NCI-H526 treated with DMSO at 0.1 percent for 48 hours (cell line): ENCODE measurements at regions not wholly inside any gene's neighbourhood (a gene's known extent, or its start where the extent isn't known, plus 50 kb on each side); places are given as distances from the start of the nearest gene placed in this dataset.
"Not testable (repeated sequence)": the region's sequence is repeated elsewhere in the genome, so short reads cannot be mapped to it uniquely, and the experiment has no call there.

ENCODE experiments used
- DNase-seq: peaks from one replicate; lab custom pipeline; 2025; lab: John Stamatoyannopoulos, UW

GRCh38 chr5:10921160-10921559, 160.1 kb upstream of the DAP start:
- DNase-seq = no peak

- no peak for DNase-seq
Measured at GRCh38 chr5:10920400-10920799, 159.4 kb upstream of the DAP start.

GRCh38 chr5:10914741-10915480, 153.9 kb upstream of the DAP start:
- no peak for DNase-seq

GRCh38 chr5:10913841-10914240, 152.8 kb upstream of the DAP start:
- DNase-seq = no peak

GRCh38 chr5:10913181-10913810, 152.3 kb upstream of the DAP start:
- DNase-seq = no peak

GRCh38 chr5:10912435-10912834, 151.4 kb upstream of the DAP start:
- peak; percentile 94 for DNase-seq

GRCh38 chr5:10910261-10910660, 149.2 kb upstream of the DAP start:
- DNase-seq = no peak

- no peak for DNase-seq
Measured at GRCh38 chr5:10904862-10905432, 143.9 kb upstream of the DAP start.

- no peak for DNase-seq
Measured at GRCh38 chr5:10903786-10904560, 142.9 kb upstream of the DAP start.

GRCh38 chr5:10902145-10902544, 141.1 kb upstream of the DAP start:
- no peak for DNase-seq

GRCh38 chr5:10898514-10898913, 137.5 kb upstream of the DAP start:
- no peak for DNase-seq

- DNase-seq = no peak
Measured at GRCh38 chr5:10896016-10896415, 135.0 kb upstream of the DAP start.

GRCh38 chr5:10894445-10895054, 133.5 kb upstream of the DAP start:
- DNase-seq = no peak

GRCh38 chr5:10892911-10893215, 131.8 kb upstream of the DAP start:
- DNase-seq = no peak

GRCh38 chr5:10892147-10892910, 131.3 kb upstream of the DAP start:
- no peak for DNase-seq

GRCh38 chr5:10891193-10891592, 130.2 kb upstream of the DAP start:
- no peak for DNase-seq

- DNase-seq = no peak
Measured at GRCh38 chr5:10886497-10886896, 125.5 kb upstream of the DAP start.

GRCh38 chr5:10885026-10885425, 124.0 kb upstream of the DAP start:
- no peak for DNase-seq

GRCh38 chr5:10883945-10884344, 122.9 kb upstream of the DAP start:
- not testable (repeated sequence) for DNase-seq

GRCh38 chr5:10880934-10881333, 119.9 kb upstream of the DAP start:
- no peak for DNase-seq

- DNase-seq = not testable (repeated sequence)
Measured at GRCh38 chr5:10876996-10877395, 116.0 kb upstream of the DAP start.
